ENCODE measurements at regions not wholly inside any gene's neighbourhood (a gene's known extent, or its start where the extent isn't known, plus 50 kb on each side); places are given as distances from the start of the nearest gene placed in this dataset.

DNA sequence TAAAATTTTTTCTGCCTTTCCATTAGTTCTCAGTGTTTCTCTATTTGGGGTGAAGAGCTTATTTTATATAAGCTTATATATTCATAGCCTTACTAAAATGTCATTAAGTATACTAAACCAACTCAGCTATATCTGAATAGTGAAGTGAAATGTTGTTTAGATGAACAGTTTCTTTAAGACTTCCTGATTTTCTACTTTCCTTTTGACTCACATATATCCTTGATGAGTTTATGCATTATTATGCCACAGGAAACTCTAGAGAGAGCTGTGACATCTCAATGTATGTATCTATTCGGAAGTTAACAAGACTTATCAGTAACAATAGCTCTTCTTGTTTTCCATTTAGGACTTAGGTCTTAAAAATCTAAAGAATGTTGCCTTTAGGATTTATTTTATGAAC is 1491.8 kb upstream of the IGFBP7 start:
- TF ChIP-seq POLR2A (IDR thresholded peaks at IDR 0.05) = no peak
- TF ChIP-seq, protein P1, sequence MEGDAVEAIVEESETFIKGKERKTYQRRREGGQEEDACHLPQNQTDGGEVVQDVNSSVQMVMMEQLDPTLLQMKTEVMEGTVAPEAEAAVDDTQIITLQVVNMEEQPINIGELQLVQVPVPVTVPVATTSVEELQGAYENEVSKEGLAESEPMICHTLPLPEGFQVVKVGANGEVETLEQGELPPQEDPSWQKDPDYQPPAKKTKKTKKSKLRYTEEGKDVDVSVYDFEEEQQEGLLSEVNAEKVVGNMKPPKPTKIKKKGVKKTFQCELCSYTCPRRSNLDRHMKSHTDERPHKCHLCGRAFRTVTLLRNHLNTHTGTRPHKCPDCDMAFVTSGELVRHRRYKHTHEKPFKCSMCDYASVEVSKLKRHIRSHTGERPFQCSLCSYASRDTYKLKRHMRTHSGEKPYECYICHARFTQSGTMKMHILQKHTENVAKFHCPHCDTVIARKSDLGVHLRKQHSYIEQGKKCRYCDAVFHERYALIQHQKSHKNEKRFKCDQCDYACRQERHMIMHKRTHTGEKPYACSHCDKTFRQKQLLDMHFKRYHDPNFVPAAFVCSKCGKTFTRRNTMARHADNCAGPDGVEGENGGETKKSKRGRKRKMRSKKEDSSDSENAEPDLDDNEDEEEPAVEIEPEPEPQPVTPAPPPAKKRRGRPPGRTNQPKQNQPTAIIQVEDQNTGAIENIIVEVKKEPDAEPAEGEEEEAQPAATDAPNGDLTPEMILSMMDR (IDR thresholded peaks at IDR 0.05) = no peak

Measured in heart left ventricle (tissue), 13 donors.